ENCODE measurements at regions not wholly inside any gene's neighbourhood (a gene's known extent, or its start where the extent isn't known, plus 50 kb on each side); places are given as distances from the start of the nearest gene placed in this dataset.
"Not testable (repeated sequence)": the region's sequence is repeated elsewhere in the genome, so short reads cannot be mapped to it uniquely, and the experiment has no call there.

DNA sequence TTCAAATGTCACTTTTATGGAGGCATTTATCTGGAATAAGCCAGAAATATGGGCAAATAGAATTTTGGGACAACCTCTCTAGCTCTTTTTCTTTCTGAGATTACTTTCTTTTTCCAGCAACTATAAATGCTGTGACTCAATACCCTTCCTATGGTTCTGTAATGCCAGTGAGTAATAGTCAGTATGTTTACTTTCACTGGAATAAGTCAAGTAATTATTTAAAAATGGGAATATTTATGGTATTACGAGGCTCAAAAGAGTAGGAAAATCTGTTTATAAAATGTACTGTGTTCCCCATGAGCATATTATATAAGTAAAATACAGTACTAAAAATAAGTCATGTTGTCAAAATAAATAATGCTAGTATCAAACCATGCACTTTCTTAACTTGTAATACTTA lies 750.5 kb downstream of the LUZP2 start:
- TF ChIP-seq, protein P1, sequence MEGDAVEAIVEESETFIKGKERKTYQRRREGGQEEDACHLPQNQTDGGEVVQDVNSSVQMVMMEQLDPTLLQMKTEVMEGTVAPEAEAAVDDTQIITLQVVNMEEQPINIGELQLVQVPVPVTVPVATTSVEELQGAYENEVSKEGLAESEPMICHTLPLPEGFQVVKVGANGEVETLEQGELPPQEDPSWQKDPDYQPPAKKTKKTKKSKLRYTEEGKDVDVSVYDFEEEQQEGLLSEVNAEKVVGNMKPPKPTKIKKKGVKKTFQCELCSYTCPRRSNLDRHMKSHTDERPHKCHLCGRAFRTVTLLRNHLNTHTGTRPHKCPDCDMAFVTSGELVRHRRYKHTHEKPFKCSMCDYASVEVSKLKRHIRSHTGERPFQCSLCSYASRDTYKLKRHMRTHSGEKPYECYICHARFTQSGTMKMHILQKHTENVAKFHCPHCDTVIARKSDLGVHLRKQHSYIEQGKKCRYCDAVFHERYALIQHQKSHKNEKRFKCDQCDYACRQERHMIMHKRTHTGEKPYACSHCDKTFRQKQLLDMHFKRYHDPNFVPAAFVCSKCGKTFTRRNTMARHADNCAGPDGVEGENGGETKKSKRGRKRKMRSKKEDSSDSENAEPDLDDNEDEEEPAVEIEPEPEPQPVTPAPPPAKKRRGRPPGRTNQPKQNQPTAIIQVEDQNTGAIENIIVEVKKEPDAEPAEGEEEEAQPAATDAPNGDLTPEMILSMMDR (IDR thresholded peaks at IDR 0.05; ENCODE audit: insufficient read depth, low read depth, low read length, missing control alignments), result no peak
- H3K4me3 ChIP-seq (ENCODE audit: low read depth, low read length), result no peak overlapping the region
- no peak for DNase-seq (ENCODE audit: low read depth)

DNA sequence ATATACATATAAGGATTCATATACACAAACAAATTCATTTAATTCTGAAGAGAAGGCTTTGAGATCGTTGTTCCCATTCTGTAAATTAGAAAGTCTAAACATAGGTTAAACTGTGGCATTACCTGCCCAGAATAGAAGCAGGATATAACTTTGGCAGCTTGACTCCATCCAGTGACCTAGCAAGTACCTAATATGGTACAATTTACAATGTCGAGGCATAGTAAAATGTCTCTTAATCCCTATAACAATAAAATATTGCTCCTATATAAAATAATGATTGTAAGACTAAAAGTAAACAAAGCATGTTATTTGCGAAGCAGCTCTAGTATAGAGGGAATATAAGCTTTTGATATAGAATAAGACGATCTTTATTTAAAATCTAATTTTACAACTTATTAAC lies 756.0 kb downstream of the LUZP2 start:
- TF ChIP-seq, protein P1 (IDR thresholded peaks at IDR 0.05; ENCODE audit: insufficient read depth, low read depth, low read length, missing control alignments), result no peak
- no peak for DNase-seq (ENCODE audit: low read depth)
- H3K4me3 ChIP-seq (ENCODE audit: low read depth, low read length), result no peak overlapping the region

DNA sequence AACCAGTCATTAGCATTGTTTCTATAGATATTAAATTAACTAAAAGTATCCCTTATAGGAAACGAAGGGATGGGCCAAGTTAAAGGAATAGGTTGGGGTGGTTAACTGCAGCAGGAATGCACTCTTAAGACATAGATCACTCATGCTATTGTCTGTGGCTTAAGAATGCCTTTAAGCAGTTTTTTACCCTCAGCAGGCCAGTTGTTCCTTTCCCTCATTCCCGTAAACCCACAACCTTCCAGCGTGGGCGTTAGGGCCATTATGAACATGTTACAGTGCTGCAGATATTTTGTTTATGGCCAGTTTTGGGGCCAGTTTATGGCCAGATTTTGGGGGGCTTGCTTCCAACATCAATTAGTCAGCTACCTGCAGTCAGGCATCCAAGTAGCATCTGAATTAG lies 767.0 kb downstream of the LUZP2 start:
- DNase-seq (ENCODE audit: low read depth), result not testable (repeated sequence)

DNA sequence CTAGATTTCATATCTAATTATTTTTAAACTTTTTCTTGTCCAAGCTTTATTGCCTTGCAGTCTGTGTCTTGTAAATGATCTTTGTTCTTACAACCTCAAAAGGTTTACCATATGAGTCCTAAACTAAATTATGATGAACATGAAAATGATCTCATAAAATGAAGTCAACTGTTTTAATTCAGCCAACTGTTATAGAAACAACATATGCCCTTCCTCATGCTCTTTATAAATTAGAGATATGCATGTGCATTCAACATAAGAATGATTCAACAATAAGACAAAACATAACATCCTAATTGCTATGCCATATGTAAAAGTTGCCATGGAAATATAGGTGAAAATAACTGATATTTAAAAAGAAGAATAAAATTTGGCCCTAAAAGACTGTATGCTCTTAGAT lies 774.4 kb downstream of the LUZP2 start:
- TF ChIP-seq, protein P1 (IDR thresholded peaks at IDR 0.05; ENCODE audit: insufficient read depth, low read depth, low read length, missing control alignments), result no peak
- no peak overlapping the region for H3K4me3 ChIP-seq (ENCODE audit: low read depth, low read length)
- no peak for DNase-seq (ENCODE audit: low read depth)

More for the DNA sequence above, 767.0 kb downstream of the LUZP2 start:
- not testable (repeated sequence) for H3K4me3 ChIP-seq (ENCODE audit: low read depth, low read length)

DNA sequence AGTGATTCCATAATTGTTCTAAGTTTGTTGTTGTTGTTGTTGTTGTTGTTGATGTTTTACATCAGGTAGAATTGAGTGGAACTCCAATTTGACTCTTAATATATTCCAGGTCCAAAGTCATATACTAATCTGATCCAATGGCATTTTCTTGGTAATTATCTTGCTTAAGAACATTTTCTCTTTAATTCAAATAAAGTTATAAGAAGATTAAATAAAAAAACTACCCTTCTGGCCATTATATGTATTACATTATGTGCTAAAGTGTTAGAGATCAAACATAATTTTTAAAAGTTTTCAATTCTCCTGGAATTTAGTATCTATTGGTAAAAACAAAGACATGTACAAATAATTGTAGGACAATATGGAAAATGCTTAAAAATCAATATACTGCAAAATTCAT lies 775.4 kb downstream of the LUZP2 start:
- TF ChIP-seq, protein P1 (IDR thresholded peaks at IDR 0.05; ENCODE audit: insufficient read depth, low read depth, low read length, missing control alignments), result no peak
- DNase-seq (ENCODE audit: low read depth), result no peak
- no peak overlapping the region for H3K4me3 ChIP-seq (ENCODE audit: low read depth, low read length)

DNA sequence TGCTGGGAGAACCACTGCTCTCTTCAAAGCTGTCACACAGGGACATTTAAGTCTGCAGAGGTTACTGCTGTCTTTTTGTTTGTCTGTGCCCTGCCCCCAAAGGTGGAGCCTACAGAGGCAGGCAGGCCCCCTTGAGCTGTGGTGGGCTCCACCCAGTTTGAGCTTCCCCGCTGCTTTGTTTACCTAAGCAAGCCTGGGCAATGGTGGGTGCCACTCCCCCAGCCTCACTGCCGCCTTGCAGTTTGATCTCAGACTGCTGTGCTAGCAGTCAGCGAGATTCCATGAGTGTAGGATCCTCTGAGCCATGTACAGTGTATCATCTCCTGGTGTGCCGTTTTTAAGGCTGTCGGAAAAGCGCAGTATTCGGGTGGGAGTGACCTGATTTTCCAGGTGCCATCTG lies 784.0 kb downstream of the LUZP2 start:
- not testable (repeated sequence) for DNase-seq (ENCODE audit: low read depth); H3K4me3 ChIP-seq (ENCODE audit: low read depth, low read length)

DNA sequence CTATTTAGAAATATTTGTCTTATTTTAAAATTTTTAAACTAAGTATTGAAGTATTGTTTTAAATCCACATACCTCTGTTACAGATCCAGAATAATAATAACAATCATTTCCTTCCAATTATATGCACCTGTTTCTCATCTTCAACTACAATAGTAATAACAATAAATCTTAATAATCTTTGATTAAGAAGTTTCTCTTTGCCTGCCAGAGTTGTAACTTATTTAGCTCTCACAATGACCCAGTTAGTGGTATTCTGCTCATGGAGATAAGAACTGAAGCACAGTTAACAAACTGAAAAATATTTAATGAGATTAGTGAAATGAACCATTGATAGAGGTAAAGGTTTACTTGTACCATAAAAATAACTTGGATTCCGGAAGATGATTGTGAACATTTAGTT lies 796.3 kb downstream of the LUZP2 start:
- H3K4me3 ChIP-seq (ENCODE audit: low read depth, low read length), result no peak overlapping the region
- TF ChIP-seq, protein P1 (IDR thresholded peaks at IDR 0.05; ENCODE audit: insufficient read depth, low read depth, low read length, missing control alignments), result no peak
- no peak for DNase-seq (ENCODE audit: low read depth)

DNA sequence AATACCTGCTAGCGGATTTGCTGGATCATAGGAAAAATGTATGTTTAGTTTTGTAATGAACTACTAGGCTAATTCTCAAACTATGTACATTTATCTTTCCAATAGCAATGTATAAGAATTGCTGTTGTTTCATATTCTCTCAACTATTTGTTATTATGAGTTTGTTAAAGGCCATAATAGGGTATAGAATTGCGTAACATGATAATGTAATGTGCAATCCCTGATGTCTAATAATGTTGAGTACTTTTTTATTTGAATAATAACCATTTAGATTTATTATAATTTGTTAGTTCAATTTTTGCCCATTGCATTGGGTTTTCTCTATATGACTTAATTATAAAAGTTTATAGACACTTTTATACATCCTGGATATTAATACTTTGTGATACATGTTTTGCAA lies 801.6 kb downstream of the LUZP2 start:
- DNase-seq (ENCODE audit: low read depth), result no peak
- H3K4me3 ChIP-seq (ENCODE audit: low read depth, low read length), result no peak overlapping the region
- TF ChIP-seq, protein P1 (IDR thresholded peaks at IDR 0.05; ENCODE audit: insufficient read depth, low read depth, low read length, missing control alignments), result no peak

All from GM12865 (cell line).